HG02610 (cell line): ENCODE measurements at regions not wholly inside any gene's neighbourhood (a gene's known extent, or its start where the extent isn't known, plus 50 kb on each side); places are given as distances from the start of the nearest gene placed in this dataset.

Source experiments
- ATAC-seq: cut with Tn5 transposase; IDR thresholded peaks from one replicate; pipeline ENCODE4 v1.9.1; 2021; ENCODE audit warnings: mild to moderate bottlenecking, moderate library complexity; ENCODE audit not compliant: unreplicated experiment

GRCh38 chr4:4641661-4642495 is 100.0 kb upstream of the STX18 start:
- ATAC-seq = no peak

- no peak for ATAC-seq
Observed at GRCh38 chr4:4641254-4641653, 99.4 kb upstream of the STX18 start.

- ATAC-seq = no peak
Observed at GRCh38 chr4:4640692-4641091, 98.8 kb upstream of the STX18 start.

GRCh38 chr4:4639370-4639769 is 97.5 kb upstream of the STX18 start:
- ATAC-seq = no peak

- ATAC-seq = no peak
Observed at GRCh38 chr4:4637710-4638109, 95.9 kb upstream of the STX18 start.

GRCh38 chr4:4633431-4633830 is 91.6 kb upstream of the STX18 start:
- no peak for ATAC-seq

- ATAC-seq = peak; percentile 82
Observed at GRCh38 chr4:4631150-4631549, 89.3 kb upstream of the STX18 start.

GRCh38 chr4:4627906-4628305 is 86.1 kb upstream of the STX18 start:
- ATAC-seq = no peak

GRCh38 chr4:4627111-4627510 is 85.3 kb upstream of the STX18 start:
- ATAC-seq = no peak

GRCh38 chr4:4625488-4625887 is 83.6 kb upstream of the STX18 start:
- no peak for ATAC-seq

GRCh38 chr4:4624276-4624897 is 82.5 kb upstream of the STX18 start:
- ATAC-seq = no peak

GRCh38 chr4:4619821-4620220 is 78.0 kb upstream of the STX18 start:
- no peak for ATAC-seq

GRCh38 chr4:4618847-4619246 is 77.0 kb upstream of the STX18 start:
- ATAC-seq = no peak

- ATAC-seq = no peak
Observed at GRCh38 chr4:4614925-4615678, 73.3 kb upstream of the STX18 start.

GRCh38 chr4:4613641-4614286 is 71.9 kb upstream of the STX18 start:
- no peak for ATAC-seq

GRCh38 chr4:4613126-4613465 is 71.2 kb upstream of the STX18 start:
- no peak for ATAC-seq

- ATAC-seq = no peak
Observed at GRCh38 chr4:4610672-4611071, 68.8 kb upstream of the STX18 start.

- ATAC-seq = no peak
Observed at GRCh38 chr4:4609622-4610334, 67.9 kb upstream of the STX18 start.

GRCh38 chr4:4608214-4608537 is 66.3 kb upstream of the STX18 start:
- ATAC-seq = no peak

GRCh38 chr4:4607336-4608213 is 65.7 kb upstream of the STX18 start:
- ATAC-seq = no peak
